ENCODE measurements at regions not wholly inside any gene's neighbourhood (a gene's known extent, or its start where the extent isn't known, plus 50 kb on each side); places are given as distances from the start of the nearest gene placed in this dataset.
"Not testable (repeated sequence)": the region's sequence is repeated elsewhere in the genome, so short reads cannot be mapped to it uniquely, and the experiment has no call there.

GRCh38 chr2:144905956-144906355, 386.0 kb upstream of the ZEB2 start:
- TF ChIP-seq POLR2A (IDR thresholded peaks at IDR 0.05) (no peak), CTCF (IDR thresholded peaks at IDR 0.05) (no peak)
- H3K4me1 ChIP-seq: no peaks in the 10 kb centered on the region

GRCh38 chr2:144904612-144905011, 384.7 kb upstream of the ZEB2 start:
- H3K36me3 ChIP-seq: no peaks in the 10 kb centered on the region
- no peak overlapping the region for H3K27ac ChIP-seq
- no peaks in the 10 kb centered on the region for H3K9me3 ChIP-seq
- H3K4me3 ChIP-seq: no peak overlapping the region
- H3K4me1 ChIP-seq: no peaks in the 10 kb centered on the region
- DNase-seq: no peak
- no peaks in the 10 kb centered on the region for H3K27me3 ChIP-seq
- TF ChIP-seq CTCF (IDR thresholded peaks at IDR 0.05): no peak
- TF ChIP-seq POLR2A (IDR thresholded peaks at IDR 0.05): no peak

More at GRCh38 chr2:144905956-144906355, 386.0 kb upstream of the ZEB2 start:
- H3K9me3 ChIP-seq: no peaks in the 10 kb centered on the region
- no peak overlapping the region for H3K4me3 ChIP-seq
- H3K27ac ChIP-seq: no peak overlapping the region
- H3K27me3 ChIP-seq: no peaks in the 10 kb centered on the region
- no peaks in the 10 kb centered on the region for H3K36me3 ChIP-seq
- DNase-seq: no peak

GRCh38 chr2:144903045-144903444, 383.1 kb upstream of the ZEB2 start:
- DNase-seq, H3K9me3 ChIP-seq, H3K4me1 ChIP-seq, H3K27ac ChIP-seq, H3K36me3 ChIP-seq, H3K27me3 ChIP-seq, H3K4me3 ChIP-seq: not testable (repeated sequence)

- not testable (repeated sequence) for H3K9me3 ChIP-seq, H3K36me3 ChIP-seq, DNase-seq, H3K27ac ChIP-seq, H3K27me3 ChIP-seq, H3K4me1 ChIP-seq, H3K4me3 ChIP-seq
Measured at GRCh38 chr2:144901386-144901785, 381.5 kb upstream of the ZEB2 start.

- Histone ChIP-seq H3K27ac (no peak overlapping the region), H3K36me3 (no peaks in the 10 kb centered on the region), H3K4me1 (no peaks in the 10 kb centered on the region), H3K9me3 (no peaks in the 10 kb centered on the region), H3K27me3 (no peaks in the 10 kb centered on the region), H3K4me3 (no peak overlapping the region)
- DNase-seq: no peak
- TF ChIP-seq CTCF (IDR thresholded peaks at IDR 0.05): no peak
- no peak for TF ChIP-seq POLR2A (IDR thresholded peaks at IDR 0.05)
Measured at GRCh38 chr2:144896341-144896740, 376.4 kb upstream of the ZEB2 start.

GRCh38 chr2:144894612-144895599, 375.0 kb upstream of the ZEB2 start:
- H3K27me3 ChIP-seq: no peaks in the 10 kb centered on the region
- no peak overlapping the region for H3K4me3 ChIP-seq
- no peak overlapping the region for H3K27ac ChIP-seq
- H3K36me3 ChIP-seq: no peaks in the 10 kb centered on the region
- no peaks in the 10 kb centered on the region for H3K4me1 ChIP-seq
- TF ChIP-seq CTCF (IDR thresholded peaks at IDR 0.05): no peak
- H3K9me3 ChIP-seq: no peaks in the 10 kb centered on the region
- no peak for DNase-seq

Data from Peyer's patch (tissue), 4 donors.